ENCODE measurements at regions not wholly inside any gene's neighbourhood (a gene's known extent, or its start where the extent isn't known, plus 50 kb on each side); places are given as distances from the start of the nearest gene placed in this dataset.

DNA sequence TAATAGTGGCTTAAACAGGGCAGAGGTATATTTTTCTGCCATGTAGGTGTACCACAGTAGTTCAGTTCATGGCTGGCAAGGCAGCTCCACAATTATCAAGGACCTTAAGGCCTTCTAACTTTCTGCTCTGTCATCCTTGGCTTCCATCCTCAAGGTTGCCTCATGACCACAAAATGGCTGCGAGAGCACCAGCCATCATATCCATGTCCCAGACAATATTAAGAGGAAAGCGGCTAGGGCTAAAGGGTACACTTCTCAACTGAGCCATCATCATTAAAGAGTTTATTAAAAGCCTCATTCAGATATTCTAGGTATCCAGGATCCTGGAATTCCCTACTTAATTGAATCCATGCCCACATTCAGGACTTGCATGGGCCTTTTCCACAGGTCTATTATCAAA, 62.7 kb upstream of the MRI1 start:
- no peak for TF ChIP-seq EZH2 (IDR thresholded peaks at IDR 0.05; ENCODE audit: insufficient read depth, poor library complexity, severe bottlenecking)
- no peak for TF ChIP-seq EZH2phosphoT487 (IDR thresholded peaks at IDR 0.05; ENCODE audit: insufficient read depth, low read depth)
